Right lobe of liver (tissue), 4 donors: ENCODE measurements at regions not wholly inside any gene's neighbourhood (a gene's known extent, or its start where the extent isn't known, plus 50 kb on each side); places are given as distances from the start of the nearest gene placed in this dataset.

ENCODE experiments used
- CTCF ChIP-seq, 4 donors: fragments of 200-600 bp in 3 of 4; fragments of 450-650 bp in 1 of 4; IDR thresholded peaks; one replicate each; pipeline versions ENCODE4 v1.5.1 to v1.8.0; 2016 to 2022; ENCODE audit warnings: antibody characterized with exemption in 4 of 4, mild to moderate bottlenecking in 2 of 4
- POLR2A ChIP-seq: fragments of 450-650 bp; IDR thresholded peaks from one replicate; pipeline ENCODE4 v1.6.1; 2017; ENCODE audit warnings: antibody characterized with exemption, mild to moderate bottlenecking
- donor health status: DM: no; HTN: no; CAD: no.
- donor health status: DM: no; HTN: no; CAD: no.
- donor health status: DM: no; HTN: yes; CAD: no.

DNA sequence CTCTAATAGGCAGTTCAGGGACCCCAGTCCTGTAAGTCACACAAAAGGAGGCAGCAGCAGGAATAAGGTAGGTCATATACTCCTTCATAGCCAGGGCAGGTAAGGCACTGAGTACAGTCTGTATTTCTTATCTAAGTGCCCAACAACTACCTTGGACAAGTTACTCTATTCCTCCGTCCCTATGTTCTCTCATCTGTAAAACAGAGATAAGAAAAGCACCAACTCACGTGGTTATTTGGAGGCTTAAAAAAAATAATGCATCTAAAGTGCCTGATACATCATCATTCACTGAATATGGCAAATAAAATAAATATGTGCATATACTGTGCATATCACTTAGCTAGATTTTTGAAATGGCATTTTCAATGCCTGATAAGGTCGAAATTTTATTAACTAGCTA is 298.1 kb upstream of the CDYL start:
- TF ChIP-seq POLR2A (no peak), CTCF (IDR thresholded peaks at IDR 0.05) (no peak)
